IMR-90 (cell line): ENCODE measurements at regions not wholly inside any gene's neighbourhood (a gene's known extent, or its start where the extent isn't known, plus 50 kb on each side); places are given as distances from the start of the nearest gene placed in this dataset.

ENCODE experiments used
- ATAC-seq: fragments of 200-7000 bp; cut with Tn5 transposase; 2 replicates; pipeline ENCODE4 v1.9.1; 2020; ENCODE audit warnings: low read depth, mild to moderate bottlenecking, moderate library complexity
- BruUV-seq: library from RNA; stranded (reverse); fragments of 400-500 nt; replicated peaks from 2 replicates; lab custom pipeline; 2021; lab: Mats Ljungman, UMichigan
- CTCF ChIA-PET: fragments of 300-600 bp; formaldehyde crosslinking; extraction: SDS; loops from one replicate; lab custom pipeline; 2021; ENCODE audit warnings: antibody characterized with exemption; lab: Yijun Ruan, JAX
- POLR2A ChIA-PET: fragments of 300-600 bp; sonication (Branson Sonifier 250); formaldehyde crosslinking; loops from one replicate; lab custom pipeline; 2022; ENCODE audit warnings: antibody characterized with exemption; ENCODE audit not compliant: unreplicated experiment; lab: Charles Lee
- DNase-seq: peaks from one replicate; pipeline ENCODE4 v3.0.0; 2013
- H2AFZ ChIP-seq: replicated peaks from 2 replicates; pipeline ENCODE3; 2013; ENCODE audit warnings: low read length, mild to moderate bottlenecking; ENCODE audit not compliant: poor library complexity
- H2AK5ac ChIP-seq: 2 replicates; pipeline ENCODE4 v1.6.1; 2013; ENCODE audit warnings: low read depth, low read length, inconsistent platforms
- H2AK9ac ChIP-seq: replicated peaks from 2 replicates; pipeline ENCODE3; 2013; ENCODE audit warnings: mild to moderate bottlenecking, low read depth, low read length, moderate library complexity; ENCODE audit not compliant: poor library complexity
- H2BK120ac ChIP-seq: 2 replicates; pipeline ENCODE4 v1.6.1; 2013; ENCODE audit warnings: low read depth, low read length, inconsistent platforms
- H2BK15ac ChIP-seq: 3 replicates; pipeline ENCODE4 v1.6.1; 2013; ENCODE audit warnings: low read depth, low read length, inconsistent platforms
- H2BK20ac ChIP-seq: 2 replicates; pipeline ENCODE4 v1.6.1; 2013; ENCODE audit warnings: low read depth, mild to moderate bottlenecking, inconsistent platforms, low read length, moderate library complexity
- H2BK5ac ChIP-seq: 2 replicates; pipeline ENCODE4 v1.6.1; 2013; ENCODE audit warnings: mild to moderate bottlenecking, low read depth, low read length, inconsistent platforms; ENCODE audit not compliant: poor library complexity, severe bottlenecking
- H3K14ac ChIP-seq: replicated peaks from 2 replicates; pipeline ENCODE4 v1.6.1; 2013; ENCODE audit warnings: low read depth, low read length, inconsistent platforms
- H3K18ac ChIP-seq: 2 replicates; pipeline ENCODE4 v1.6.1; 2013; ENCODE audit warnings: low read depth, low read length, control low read depth
- H3K23ac ChIP-seq: 2 replicates; pipeline ENCODE4 v1.6.1; 2013; ENCODE audit warnings: low read depth, low read length, inconsistent platforms
- H3K27ac ChIP-seq: 2 replicates; pipeline ENCODE4 v1.5.1; 2013; ENCODE audit warnings: mild to moderate bottlenecking, control low read depth, low read length; ENCODE audit not compliant: insufficient read depth
- H3K27me3 ChIP-seq: 2 replicates; pipeline ENCODE4 v1.6.1; 2013; ENCODE audit warnings: low read length; ENCODE audit not compliant: control insufficient read depth, insufficient read depth
- H3K36me3 ChIP-seq: 2 replicates; pipeline ENCODE4 v1.6.1; 2013; ENCODE audit warnings: low read length, mixed read lengths; ENCODE audit not compliant: control insufficient read depth, insufficient read depth
- H3K4ac ChIP-seq: 2 replicates; pipeline ENCODE4 v1.6.1; 2013; ENCODE audit warnings: low read depth, low read length, inconsistent platforms
- H3K4me1 ChIP-seq: 2 replicates; pipeline ENCODE4 v1.6.1; 2013; ENCODE audit warnings: low read length, mixed read lengths; ENCODE audit not compliant: control insufficient read depth, insufficient read depth
- H3K4me2 ChIP-seq: 2 replicates; pipeline ENCODE4 v1.6.1; 2013; ENCODE audit warnings: low read depth, mild to moderate bottlenecking, control low read depth, low read length, moderate library complexity
- H3K4me3 ChIP-seq: 2 replicates; pipeline ENCODE4 v1.5.1; 2013; ENCODE audit warnings: low read depth, mild to moderate bottlenecking, control low read depth, low read length, moderate library complexity; ENCODE audit not compliant: insufficient read depth
- H3K56ac ChIP-seq: 2 replicates; pipeline ENCODE4 v1.6.1; 2013; ENCODE audit warnings: low read length, inconsistent platforms; ENCODE audit not compliant: insufficient read depth; ENCODE audit errors: extremely low read depth
- H3K79me1 ChIP-seq, 2 experiments: 2 replicates each; pipeline ENCODE4 v1.6.1; 2013; ENCODE audit warnings: low read length in 2 of 2, inconsistent platforms in 1 of 2, low read depth in 1 of 2
- H3K9ac ChIP-seq: 2 replicates; pipeline ENCODE4 v1.6.1; 2013; ENCODE audit warnings: low read depth, low read length, control low read depth
- H3K9me1 ChIP-seq: 2 replicates; pipeline ENCODE4 v1.6.1; 2013; ENCODE audit warnings: low read length, inconsistent platforms; ENCODE audit not compliant: insufficient read depth
- H3K9me3 ChIP-seq: 2 replicates; pipeline ENCODE4 v1.6.1; 2013; ENCODE audit warnings: low read length; ENCODE audit not compliant: control insufficient read depth, insufficient read depth
- H4K20me1 ChIP-seq: 2 replicates; pipeline ENCODE4 v1.6.1; 2013; ENCODE audit warnings: low read length, inconsistent platforms; ENCODE audit not compliant: insufficient read depth
- H4K5ac ChIP-seq: 2 replicates; pipeline ENCODE4 v1.6.1; 2013; ENCODE audit warnings: mild to moderate bottlenecking, low read depth, low read length, control low read depth
- H4K8ac ChIP-seq, 2 experiments: 2 replicates each; pipeline ENCODE4 v1.6.1; 2013; ENCODE audit warnings: low read depth in 2 of 2, low read length in 2 of 2, control low read depth in 1 of 2, inconsistent platforms in 1 of 2
- H4K91ac ChIP-seq: 2 replicates; pipeline ENCODE4 v1.6.1; 2013; ENCODE audit warnings: low read depth, low read length, inconsistent platforms; ENCODE audit not compliant: insufficient read depth
- MAFK ChIP-seq: IDR thresholded peaks from 2 replicates; pipeline ENCODE4 v1.6.1; 2012; ENCODE audit warnings: low read depth, low read length, improper control_type of control experiment
- RCOR1 ChIP-seq: IDR thresholded peaks from 2 replicates; pipeline ENCODE4 v1.6.1; 2012; ENCODE audit warnings: mild to moderate bottlenecking, low read length, improper control_type of control experiment; ENCODE audit not compliant: insufficient replicate concordance
- WGBS, 2 experiments: methylation state at CpG; one replicate each; pipeline versions ENCODE4 v1.1.5 to v1.1.7; 2013; ENCODE audit warnings: missing lambda C conversion rate in 2 of 2; ENCODE audit not compliant: insufficient read length in 1 of 2; ENCODE audit errors: extremely low coverage in 2 of 2; 5-methylcytosine and 5-hydroxymethylcytosine counted together
- dilution Hi-C: fragments of 300-500 bp; cut with HindIII; formaldehyde crosslinking; loops from one replicate; pipeline ENCODE4 v1.14.3; 2018; ENCODE audit warnings: low sequenced_read_pairs; ENCODE audit not compliant: unreplicated experiment
- in situ Hi-C: fragments of 300-500 bp; cut with MboI; formaldehyde crosslinking; loops from 3 replicates; pipeline ENCODE4 v1.14.3; 2019; ENCODE audit warnings: low sequenced_read_pairs, inconsistent platforms, mixed read lengths
- intact Hi-C: fragments of 100-400 bp; cut with micrococcal nuclease; formaldehyde crosslinking; loops from 2 replicates; pipeline ENCODE4 v1.10.0; 2022
- TF ChIP-seq, protein P1 (sequence below): fragments of 150-350 bp; IDR thresholded peaks from 2 replicates; pipeline ENCODE4 v1.6.1; 2017; ENCODE audit warnings: mild to moderate bottlenecking, antibody characterized with exemption, low read length, low read depth

GRCh38 chr10:125235093-125236069, 75.0 kb upstream of the CTBP2 start:
- Histone ChIP-seq H3K36me3 (no peaks in the 10 kb centered on the region), H3K23ac (no peak overlapping the region), H3K4me1 (peaks cover 12% of the 10 kb centered on the region), H3K9ac (no peak overlapping the region), H3K27me3 (no peaks in the 10 kb centered on the region), H3K27ac (no peak overlapping the region), H3K14ac (no peak overlapping the region), H4K20me1 (no peaks in the 10 kb centered on the region), H2BK20ac (no peak overlapping the region), H4K5ac (no peak overlapping the region), H4K91ac (peak overlapping the region; percentile 10; the same call in 1 of the 2 replicates), H4K8ac (no peak overlapping the region), H3K56ac (no peak overlapping the region), H3K9me3 (peaks cover 6% of the 10 kb centered on the region), H2AK5ac (no peak overlapping the region), H3K4ac (no peak overlapping the region), H2AK9ac (no peak overlapping the region), H3K79me1 (peaks cover 0 to 10% of the 10 kb centered on the region in 2 experiments; a peak in 2 of 4 replicates), H2AFZ (no peak overlapping the region), H3K9me1 (peaks cover 16% of the 10 kb centered on the region), H2BK15ac (no peak overlapping the region; the same call in 2 of the 3 replicates), H3K4me3 (no peak overlapping the region), H2BK120ac (no peak overlapping the region), H3K18ac (no peak overlapping the region), H3K4me2 (no peak overlapping the region), H2BK5ac (no peak overlapping the region)
- BruUV-seq, result no TSS peak
- CTCF ChIA-PET, result no interaction called here
- TF ChIP-seq MAFK, result peak; percentile 63
- TF ChIP-seq, protein P1, sequence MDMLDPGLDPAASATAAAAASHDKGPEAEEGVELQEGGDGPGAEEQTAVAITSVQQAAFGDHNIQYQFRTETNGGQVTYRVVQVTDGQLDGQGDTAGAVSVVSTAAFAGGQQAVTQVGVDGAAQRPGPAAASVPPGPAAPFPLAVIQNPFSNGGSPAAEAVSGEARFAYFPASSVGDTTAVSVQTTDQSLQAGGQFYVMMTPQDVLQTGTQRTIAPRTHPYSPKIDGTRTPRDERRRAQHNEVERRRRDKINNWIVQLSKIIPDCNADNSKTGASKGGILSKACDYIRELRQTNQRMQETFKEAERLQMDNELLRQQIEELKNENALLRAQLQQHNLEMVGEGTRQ, result peak; percentile 31; the same call in 1 of the 2 replicates
- no peak for TF ChIP-seq RCOR1
- intact Hi-C loops, result loop anchor here (10.0 kb wide), 1 partner anchor 191 kb away; no protein-coding TSS in a partner anchor
- DNase-seq (no peak), ATAC-seq (no peak)
- POLR2A ChIA-PET, result no interaction called here
- dilution Hi-C loops, result no loop called here
- in situ Hi-C loops, result no loop called here
- WGBS, 2 experiments, result 60% methylated on average over 1 of the region's 6 CpGs; no CpG with 5 or more reads in 1 of the 2 experiments
